Duodenal mucosa (tissue), 2 donors: ENCODE measurements at regions not wholly inside any gene's neighbourhood (a gene's known extent, or its start where the extent isn't known, plus 50 kb on each side); places are given as distances from the start of the nearest gene placed in this dataset.
"Not testable (repeated sequence)": the region's sequence is repeated elsewhere in the genome, so short reads cannot be mapped to it uniquely, and the experiment has no call there.

Experiments used
- H3K27ac ChIP-seq: one replicate; pipeline ENCODE4 v1.7.0; 2013; ENCODE audit warnings: low read depth, low read length
- H3K27me3 ChIP-seq, 2 donors: one replicate each; pipeline ENCODE4 v1.7.0; 2013; ENCODE audit warnings: low read length in 2 of 2, control low read depth in 1 of 2; ENCODE audit not compliant: insufficient read depth in 2 of 2, control insufficient read depth in 1 of 2
- H3K36me3 ChIP-seq, 2 donors: one replicate each; pipeline ENCODE4 v1.7.0; 2013; ENCODE audit warnings: low read length in 2 of 2, control low read depth in 1 of 2; ENCODE audit not compliant: insufficient read depth in 2 of 2, control insufficient read depth in 1 of 2
- H3K4me1 ChIP-seq, 2 donors: one replicate each; pipeline ENCODE4 v1.7.0; 2013; ENCODE audit warnings: low read length in 2 of 2, control low read depth in 1 of 2; ENCODE audit not compliant: insufficient read depth in 2 of 2, control insufficient read depth in 1 of 2
- H3K4me3 ChIP-seq, 2 donors: one replicate each; pipeline ENCODE4 v1.7.0; 2013; ENCODE audit warnings: low read length in 2 of 2, low read depth in 1 of 2
- H3K9ac ChIP-seq, 2 donors: one replicate each; pipeline ENCODE4 v1.7.0; 2013; ENCODE audit warnings: low read length in 2 of 2, low read depth in 1 of 2
- H3K9me3 ChIP-seq, 2 donors: one replicate each; pipeline ENCODE4 v1.7.0; 2013; ENCODE audit warnings: low read length in 2 of 2, control low read depth in 1 of 2; ENCODE audit not compliant: control insufficient read depth in 1 of 2

DNA sequence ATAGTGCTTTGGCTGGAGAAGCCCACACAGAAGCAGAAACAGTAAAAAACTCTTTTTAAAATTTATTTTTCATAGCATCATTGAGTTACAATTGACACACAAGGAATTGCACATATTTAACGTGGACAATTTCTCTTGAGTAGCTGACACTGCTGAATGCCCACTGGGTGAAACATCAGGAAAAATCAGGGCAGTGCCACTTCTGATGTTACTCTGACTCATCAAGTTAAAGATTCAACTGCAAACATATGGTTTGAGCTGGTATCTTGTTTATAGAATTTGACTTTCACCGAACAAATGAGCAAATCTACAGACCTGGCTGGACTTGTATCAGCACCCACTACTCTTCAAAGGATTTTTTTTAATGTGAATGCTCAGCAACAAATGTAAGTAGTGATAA, 66.3 kb upstream of the CTSV start:
- H3K36me3 ChIP-seq, H3K27me3 ChIP-seq, H3K27ac ChIP-seq, H3K9me3 ChIP-seq, H3K9ac ChIP-seq, H3K4me1 ChIP-seq, H3K4me3 ChIP-seq: not testable (repeated sequence)

DNA sequence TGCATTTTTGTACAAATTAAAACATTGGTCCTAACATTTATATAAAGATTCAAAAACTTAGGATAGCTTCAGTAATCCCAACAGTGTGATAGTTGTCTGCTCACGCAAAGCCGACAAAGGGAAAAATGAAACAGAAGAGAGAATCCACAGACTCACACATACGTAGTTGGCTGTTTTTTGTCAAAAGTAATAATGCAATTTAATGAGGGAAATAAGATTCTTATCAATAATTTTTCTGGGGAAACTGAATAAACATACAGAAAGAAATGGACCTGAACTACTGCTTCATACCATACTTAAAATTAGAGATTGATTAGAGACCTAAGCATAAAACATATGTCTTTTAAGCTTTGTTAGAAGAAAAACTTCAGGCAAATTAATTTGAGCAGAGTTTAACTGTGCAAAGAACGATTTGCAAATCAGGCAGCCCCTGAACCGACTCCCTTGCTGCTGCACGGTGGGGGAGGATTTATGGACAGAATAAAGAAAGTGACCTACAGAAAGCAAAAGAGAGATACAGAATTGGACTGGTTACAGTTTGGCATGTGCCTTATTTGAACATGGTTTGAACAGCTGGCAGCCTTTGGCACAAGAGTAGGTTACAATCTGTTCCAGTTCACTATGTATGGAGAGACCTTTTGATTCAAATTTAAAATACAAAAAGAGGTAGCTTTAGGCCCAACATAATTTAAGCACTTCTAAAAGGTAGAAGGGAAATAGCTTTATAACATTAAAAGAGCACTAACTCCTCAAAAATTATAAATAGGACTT, 64.9 kb upstream of the CTSV start:
- not testable (repeated sequence) for H3K9me3 ChIP-seq, H3K36me3 ChIP-seq, H3K4me1 ChIP-seq, H3K9ac ChIP-seq, H3K4me3 ChIP-seq, H3K27ac ChIP-seq, H3K27me3 ChIP-seq

DNA sequence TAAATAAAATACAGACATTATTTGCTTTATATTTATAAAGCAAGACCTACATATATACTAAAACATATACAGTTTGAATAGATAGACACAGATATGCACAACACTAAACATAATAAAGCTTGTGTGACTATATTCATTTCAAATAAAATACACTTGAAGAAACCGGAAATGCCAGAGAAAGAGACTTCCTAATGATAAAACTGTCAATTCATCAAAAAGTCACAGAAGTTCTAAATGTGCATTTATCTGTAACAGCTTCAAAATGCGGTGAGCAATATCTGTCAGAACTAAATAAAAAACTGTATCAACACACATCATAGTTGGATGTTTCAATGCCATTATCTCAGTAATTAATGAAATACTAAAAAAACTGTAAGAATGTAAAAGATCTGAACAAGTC, 60.6 kb upstream of the CTSV start:
- not testable (repeated sequence) for H3K9me3 ChIP-seq, H3K27me3 ChIP-seq, H3K27ac ChIP-seq, H3K4me3 ChIP-seq, H3K4me1 ChIP-seq, H3K36me3 ChIP-seq, H3K9ac ChIP-seq

DNA sequence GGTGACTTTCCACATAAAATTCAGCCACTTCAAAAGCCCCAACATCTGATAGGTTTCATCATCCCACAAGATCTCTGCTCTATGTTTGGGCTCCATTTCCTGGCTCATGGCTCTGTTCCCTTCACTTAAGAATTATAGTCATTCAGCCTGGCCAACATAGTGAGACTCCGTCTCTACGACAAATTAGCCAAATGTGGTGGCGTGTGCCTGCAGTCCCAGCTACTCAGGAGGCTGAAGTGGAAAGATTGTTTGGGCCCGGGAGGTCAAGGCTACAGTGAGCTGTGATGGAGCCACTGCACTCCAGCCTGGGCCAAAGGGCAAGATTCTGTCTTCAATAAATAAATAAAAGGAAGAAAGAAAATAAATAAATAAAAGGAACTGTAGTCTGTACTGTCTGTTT, 57.9 kb upstream of the CTSV start:
- Histone ChIP-seq H3K27me3 (no peaks in the 10 kb centered on the region), H3K4me3 (no peak overlapping the region), H3K9ac (no peak overlapping the region), H3K4me1 (no peaks in the 10 kb centered on the region), H3K27ac (no peak overlapping the region), H3K36me3 (no peaks in the 10 kb centered on the region), H3K9me3 (no peaks in the 10 kb centered on the region)

DNA sequence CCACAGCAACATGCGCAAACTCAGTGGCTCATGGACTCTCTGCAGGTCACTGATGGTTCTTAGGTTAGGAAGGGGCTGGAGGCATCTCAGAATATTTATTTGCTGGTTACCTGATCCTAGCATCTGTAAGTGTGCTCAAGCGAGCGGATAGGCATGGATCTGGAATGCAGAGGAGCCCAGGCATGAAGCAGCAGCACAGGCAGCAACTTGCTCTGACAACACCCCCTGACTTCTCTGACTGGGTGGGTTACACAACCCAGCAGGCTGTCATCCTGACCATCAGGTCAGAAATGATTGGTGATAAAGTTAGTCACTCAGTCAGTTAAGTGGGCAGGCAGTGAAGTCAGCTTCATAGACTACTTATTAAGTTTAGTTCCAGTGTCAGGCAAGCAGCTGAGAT, 50.4 kb upstream of the CTSV start:
- H3K4me3 ChIP-seq, H3K27me3 ChIP-seq, H3K9me3 ChIP-seq, H3K9ac ChIP-seq, H3K27ac ChIP-seq, H3K36me3 ChIP-seq, H3K4me1 ChIP-seq: not testable (repeated sequence)
